C4-2B (cell line): ENCODE measurements at regions not wholly inside any gene's neighbourhood (a gene's known extent, or its start where the extent isn't known, plus 50 kb on each side); places are given as distances from the start of the nearest gene placed in this dataset.

Experiments used
- H3K27ac ChIP-seq: fragments of 450-650 bp; 2 replicates; pipeline ENCODE4 v1.5.1; 2017
- CTCF ChIP-seq: fragments of 450-650 bp; conservative IDR thresholded peaks from 2 replicates; pipeline ENCODE4 v1.5.1; 2017; ENCODE audit warnings: mild to moderate bottlenecking
- ZFX ChIP-seq: fragments of 450-650 bp; IDR thresholded peaks from 2 replicates; pipeline ENCODE4 v1.6.1; 2017

- H3K27ac ChIP-seq = no peak overlapping the region
- TF ChIP-seq CTCF (no peak), ZFX (no peak)
Measured at GRCh38 chr6:44512868-44513741, 125.6 kb downstream of the CDC5L start.

GRCh38 chr6:44514085-44514484 lies 126.6 kb downstream of the CDC5L start:
- TF ChIP-seq ZFX (no peak), CTCF (no peak)
- H3K27ac ChIP-seq = no peak overlapping the region

- TF ChIP-seq ZFX = no peak
- TF ChIP-seq CTCF = no peak
- no peak overlapping the region for H3K27ac ChIP-seq
Measured at GRCh38 chr6:44514576-44515193, 127.2 kb downstream of the CDC5L start.

GRCh38 chr6:44522871-44523270 lies 135.4 kb downstream of the CDC5L start:
- no peak for TF ChIP-seq ZFX
- no peak for TF ChIP-seq CTCF
- H3K27ac ChIP-seq = no peak overlapping the region

- H3K27ac ChIP-seq = no peak overlapping the region
- no peak for TF ChIP-seq CTCF
- no peak for TF ChIP-seq ZFX
Measured at GRCh38 chr6:44524476-44525227, 137.1 kb downstream of the CDC5L start.

GRCh38 chr6:44525761-44526351 lies 138.3 kb downstream of the CDC5L start:
- no peak overlapping the region for H3K27ac ChIP-seq
- TF ChIP-seq CTCF (no peak), ZFX (no peak)
